Left renal cortex interstitium (tissue), 4 donors: ENCODE measurements at regions not wholly inside any gene's neighbourhood (a gene's known extent, or its start where the extent isn't known, plus 50 kb on each side); places are given as distances from the start of the nearest gene placed in this dataset.
"Not testable (repeated sequence)": the region's sequence is repeated elsewhere in the genome, so short reads cannot be mapped to it uniquely, and the experiment has no call there.

Source experiments
- DNase-seq, 4 donors: peaks; one replicate each; pipeline ENCODE4 v3.0.0-alpha.2; 2013; ENCODE audit warnings: low read depth in 4 of 4, low spot score in 2 of 4, missing footprints in 1 of 4

- DNase-seq, result not testable (repeated sequence)
Observed at GRCh38 chr2:88984079-88984478, 292.6 kb downstream of the RPIA start.

DNA sequence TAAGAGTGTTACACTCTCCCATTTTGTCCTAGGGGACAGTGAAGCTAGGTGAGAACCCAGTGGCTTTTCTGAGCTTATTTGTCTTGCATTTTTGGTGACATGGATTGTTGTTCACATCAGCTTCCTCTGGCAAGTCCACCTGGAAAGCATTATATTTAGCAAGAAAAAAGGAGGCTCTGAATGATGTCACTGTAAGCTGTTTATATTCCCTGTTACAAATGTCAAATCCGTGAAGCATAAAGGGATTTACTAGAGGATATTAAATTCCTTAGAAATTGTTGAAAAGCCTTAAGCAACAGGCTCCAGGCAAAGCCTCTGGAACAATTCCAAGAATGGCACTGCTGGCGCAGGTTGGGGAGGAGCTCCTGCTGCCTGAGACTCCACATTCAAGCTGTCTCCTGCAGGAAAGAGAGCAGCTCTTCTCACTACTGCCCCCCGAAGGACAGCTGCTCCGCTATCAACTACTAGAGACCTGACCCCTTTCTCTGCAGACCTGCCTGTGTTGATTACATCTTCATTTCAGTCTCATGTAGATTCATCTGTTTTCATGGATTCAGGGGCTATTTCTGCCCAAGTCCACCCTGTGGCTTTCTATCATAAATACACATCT, 295.4 kb downstream of the RPIA start:
- DNase-seq, result not testable (repeated sequence)

DNA sequence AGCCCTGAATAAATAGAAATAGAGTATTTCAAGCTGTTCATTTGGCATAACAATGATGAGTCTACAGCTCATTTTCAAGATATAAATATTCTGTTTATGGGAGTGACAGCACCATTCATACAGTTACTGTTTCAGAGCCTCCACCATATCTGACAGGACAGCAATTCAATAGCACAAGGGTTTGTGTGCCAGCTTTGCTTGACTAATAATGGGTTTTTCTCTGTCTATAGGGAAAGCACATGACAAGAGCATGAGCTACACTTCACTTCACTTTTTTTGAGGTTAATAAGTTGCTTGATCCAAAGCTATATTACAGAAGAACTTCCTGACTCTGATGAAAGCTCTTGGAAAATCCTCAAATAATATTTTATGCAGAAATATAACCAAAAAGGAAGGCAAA, 297.1 kb downstream of the RPIA start:
- not testable (repeated sequence) for DNase-seq

DNA sequence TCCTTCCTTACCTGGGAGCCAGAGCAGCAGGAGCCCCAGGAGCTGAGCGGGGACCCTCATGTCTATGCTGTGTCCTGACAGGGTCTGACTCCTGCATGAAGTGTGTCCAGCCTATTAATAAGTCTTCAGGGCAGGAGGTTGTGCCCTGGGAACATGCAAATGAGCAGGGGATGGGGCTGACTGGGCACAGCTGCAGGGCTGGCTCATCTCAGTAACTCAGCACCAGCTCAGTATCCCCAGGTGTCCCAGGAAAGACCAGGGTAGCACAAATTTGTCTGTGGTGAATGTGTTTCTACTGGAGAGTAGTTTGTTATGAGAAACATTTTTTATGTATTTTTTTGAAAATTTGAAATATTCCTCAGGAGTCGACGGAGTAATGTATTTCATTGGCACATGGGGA, 301.3 kb downstream of the RPIA start:
- DNase-seq, result not testable (repeated sequence)

DNA sequence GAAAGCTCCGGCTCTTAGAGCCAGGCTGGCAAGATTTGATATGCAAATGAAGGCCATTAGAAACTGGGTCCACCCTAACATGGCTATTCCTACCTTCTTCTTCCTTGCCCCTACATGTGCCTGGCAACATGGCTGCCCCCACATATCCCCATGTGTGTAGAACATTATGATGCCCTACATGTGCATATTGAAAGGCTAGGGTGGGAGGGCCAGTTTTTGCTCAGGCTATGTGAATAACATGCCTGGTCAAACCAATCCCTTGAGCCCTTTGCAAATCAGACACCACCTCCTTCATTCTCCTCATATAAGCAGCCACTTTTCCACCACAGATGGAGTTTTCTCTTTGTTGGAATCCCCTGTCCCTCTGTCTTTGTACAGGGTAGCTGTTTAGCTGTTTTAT, 303.4 kb downstream of the RPIA start:
- DNase-seq, result not testable (repeated sequence)

- not testable (repeated sequence) for DNase-seq
Observed at GRCh38 chr2:88996588-88996987, 305.1 kb downstream of the RPIA start.

- DNase-seq, result no peak
Observed at GRCh38 chr2:88999365-88999764, 307.9 kb downstream of the RPIA start.

DNA sequence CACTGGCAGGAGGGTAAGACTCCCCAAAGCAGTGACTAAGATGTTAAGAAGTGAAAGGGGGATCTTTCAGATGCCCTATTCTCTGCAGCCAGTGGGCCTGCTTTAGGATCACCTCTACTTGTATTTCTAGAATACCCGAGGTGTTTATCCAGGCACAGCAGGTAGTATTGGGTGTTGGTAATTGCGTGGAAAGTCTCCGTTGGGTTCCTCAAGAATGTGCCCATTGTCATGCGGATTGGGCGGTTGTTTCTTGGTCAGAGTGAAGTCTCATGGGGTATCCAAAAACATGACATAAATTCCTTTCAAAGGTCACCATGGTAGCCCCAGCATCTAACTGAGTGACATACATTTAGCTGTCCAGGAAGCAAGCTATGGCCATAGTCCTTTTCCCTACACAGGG, 308.8 kb downstream of the RPIA start:
- DNase-seq, result no peak

GRCh38 chr2:89004238-89004637, 312.8 kb downstream of the RPIA start:
- not testable (repeated sequence) for DNase-seq

DNA sequence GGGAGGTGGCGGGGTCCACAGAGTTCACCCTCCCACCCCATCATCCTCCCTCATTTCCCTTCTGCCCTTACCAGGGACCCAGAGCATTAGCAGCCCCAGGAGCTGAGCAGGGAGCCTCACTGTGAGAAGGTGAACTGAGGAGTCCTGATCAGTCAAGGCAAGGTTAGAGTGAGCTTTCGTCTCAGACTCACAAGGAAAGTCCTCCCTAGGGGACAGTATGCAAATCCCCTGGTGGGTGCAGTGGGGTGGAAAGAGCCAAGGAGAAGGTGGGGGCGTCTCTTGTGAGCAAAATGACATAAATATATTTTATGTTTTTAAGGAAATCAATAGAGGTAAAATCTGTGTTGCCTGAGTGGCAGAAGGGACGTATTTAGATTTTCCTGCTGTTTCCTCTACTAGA, 329.1 kb downstream of the RPIA start:
- not testable (repeated sequence) for DNase-seq

DNA sequence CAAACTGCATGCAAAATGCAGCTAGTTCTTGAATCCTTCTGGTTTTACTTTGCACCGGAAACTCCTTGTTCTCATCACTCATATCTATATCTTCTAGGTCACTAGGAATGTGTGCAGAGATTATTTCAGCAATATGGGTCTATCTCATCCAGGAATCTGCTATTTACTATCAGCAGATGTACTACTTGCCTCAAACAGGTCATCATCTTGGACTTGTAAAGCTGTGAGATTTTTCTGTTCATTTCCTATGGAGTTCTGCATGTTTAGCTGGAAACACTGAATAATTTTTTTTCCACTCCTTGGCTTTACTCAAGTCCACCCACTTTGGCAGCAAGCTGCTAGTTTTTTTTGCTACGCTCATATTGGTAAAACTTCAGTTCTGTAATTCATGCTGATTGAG, 334.8 kb downstream of the RPIA start:
- not testable (repeated sequence) for DNase-seq

DNA sequence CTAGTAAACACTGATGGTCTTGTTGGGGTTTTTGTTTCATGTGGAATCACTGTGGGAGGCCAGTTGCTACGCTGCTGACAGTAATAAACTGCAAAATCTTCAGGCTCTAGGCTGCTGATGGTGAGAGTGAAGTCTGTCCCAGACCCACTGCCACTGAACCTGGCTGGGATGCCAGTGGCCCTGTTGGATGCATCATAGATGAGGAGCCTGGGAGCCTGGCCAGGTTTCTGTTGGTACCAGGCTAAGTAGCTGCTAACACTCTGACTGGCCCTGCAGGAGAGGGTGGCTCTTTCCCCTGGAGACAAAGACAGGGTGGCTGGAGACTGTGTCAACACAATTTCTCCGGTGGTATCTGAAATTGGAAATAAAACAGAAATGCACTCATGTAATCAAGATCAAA, 335.6 kb downstream of the RPIA start:
- DNase-seq, result not testable (repeated sequence)

GRCh38 chr2:89027536-89027935, 336.1 kb downstream of the RPIA start:
- DNase-seq, result not testable (repeated sequence)

- not testable (repeated sequence) for DNase-seq
Observed at GRCh38 chr2:89029257-89029656, 337.8 kb downstream of the RPIA start.

- DNase-seq, result peak in 1 of 4 donors; percentile 4
Observed at GRCh38 chr2:89048138-89049066, 356.9 kb downstream of the RPIA start.

GRCh38 chr2:89058616-89059015, 367.1 kb downstream of the RPIA start:
- DNase-seq, result not testable (repeated sequence)

GRCh38 chr2:89061174-89061573, 369.7 kb downstream of the RPIA start:
- DNase-seq, result not testable (repeated sequence)

DNA sequence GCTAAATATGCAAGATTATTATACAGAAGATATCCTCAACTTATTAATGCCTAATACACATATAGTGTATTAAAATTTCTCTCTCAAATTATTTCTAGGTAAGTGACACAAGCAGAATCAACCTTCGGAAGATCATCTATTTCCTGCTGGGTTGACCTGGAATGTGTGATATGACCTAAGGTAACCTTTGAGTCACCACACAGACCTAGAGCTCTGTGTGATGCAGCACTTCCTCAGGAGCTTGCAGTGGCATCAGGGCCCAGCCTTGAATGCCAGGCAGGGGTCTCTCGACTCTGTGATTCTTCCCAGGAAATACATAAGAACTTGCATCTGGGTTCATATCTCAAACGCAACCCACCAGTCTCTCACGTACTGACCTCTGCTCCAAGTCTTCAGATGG, 385.3 kb downstream of the RPIA start:
- not testable (repeated sequence) for DNase-seq

GRCh38 chr2:89092911-89093310, 401.4 kb downstream of the RPIA start:
- not testable (repeated sequence) for DNase-seq

DNA sequence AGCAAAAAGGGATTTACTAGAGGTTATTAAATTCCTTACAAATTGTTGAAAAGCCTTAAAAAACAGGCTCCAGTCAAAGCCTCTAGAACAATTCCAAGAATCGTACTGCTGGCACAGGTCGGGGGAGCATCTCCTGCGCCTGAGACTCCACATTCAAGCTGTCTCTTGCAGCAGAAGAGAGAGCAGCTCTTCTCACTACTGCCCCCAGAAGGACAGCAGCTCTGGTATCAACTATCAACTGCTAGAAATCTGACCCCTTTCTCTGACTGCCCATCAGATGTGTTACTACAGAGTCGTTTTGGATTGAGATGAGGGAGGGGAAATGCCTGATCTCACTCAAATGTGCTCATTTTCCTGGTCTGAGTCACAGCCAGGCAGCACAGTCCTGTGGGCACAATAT, 403.6 kb downstream of the RPIA start:
- DNase-seq, result not testable (repeated sequence)

GRCh38 chr2:89102587-89102986, 411.1 kb downstream of the RPIA start:
- not testable (repeated sequence) for DNase-seq
